VCaP (cell line): ENCODE measurements at regions not wholly inside any gene's neighbourhood (a gene's known extent, or its start where the extent isn't known, plus 50 kb on each side); places are given as distances from the start of the nearest gene placed in this dataset.

ENCODE experiments used
- H3K27ac ChIP-seq: fragments of 450-650 bp; 2 replicates; pipeline ENCODE4 v1.5.1; 2017
- CTCF ChIP-seq: fragments of 450-650 bp; conservative IDR thresholded peaks from 2 replicates; pipeline ENCODE4 v1.5.1; 2017; ENCODE audit warnings: mild to moderate bottlenecking, moderate library complexity

GRCh38 chr1:36721261-36721660, 238.5 kb upstream of the CSF3R start:
- H3K27ac ChIP-seq: no peak overlapping the region

GRCh38 chr1:36717431-36717830, 234.7 kb upstream of the CSF3R start:
- H3K27ac ChIP-seq: no peak overlapping the region
- TF ChIP-seq CTCF: no peak

More at GRCh38 chr1:36721261-36721660, 238.5 kb upstream of the CSF3R start:
- TF ChIP-seq CTCF: no peak

- no peak overlapping the region for H3K27ac ChIP-seq
- no peak for TF ChIP-seq CTCF
These were observed 233.1 kb upstream of the CSF3R start for GRCh38 chr1:36715797-36716196.

- H3K27ac ChIP-seq: no peak overlapping the region
- TF ChIP-seq CTCF: no peak
These were observed 231.6 kb upstream of the CSF3R start for GRCh38 chr1:36714301-36714700.

GRCh38 chr1:36711480-36711879, 228.8 kb upstream of the CSF3R start:
- no peak overlapping the region for H3K27ac ChIP-seq
- no peak for TF ChIP-seq CTCF

GRCh38 chr1:36710951-36711350, 228.2 kb upstream of the CSF3R start:
- no peak overlapping the region for H3K27ac ChIP-seq
- no peak for TF ChIP-seq CTCF

- no peak overlapping the region for H3K27ac ChIP-seq
- no peak for TF ChIP-seq CTCF
These were observed 227.3 kb upstream of the CSF3R start for GRCh38 chr1:36709869-36710481.
